CD4-positive, alpha-beta T cell (primary cell): ENCODE measurements at regions not wholly inside any gene's neighbourhood (a gene's known extent, or its start where the extent isn't known, plus 50 kb on each side); places are given as distances from the start of the nearest gene placed in this dataset.

Experiments used
- ATAC-seq: fragments of 200-7000 bp; cut with Tn5 transposase; one replicate; pipeline ENCODE4 v1.10.0; 2022; ENCODE audit warnings: mild to moderate bottlenecking; ENCODE audit not compliant: poor library complexity
- CTCF ChIA-PET: fragments of 350-600 bp; sonication (Branson Sonifier 250); formaldehyde crosslinking; loops from one replicate; lab custom pipeline; 2021; ENCODE audit warnings: antibody characterized with exemption, inconsistent platforms; lab: Charles Lee
- POLR2A ChIA-PET: fragments of 350-600 bp; sonication (Branson Sonifier 250); formaldehyde crosslinking; loops from one replicate; lab custom pipeline; 2021; ENCODE audit warnings: antibody characterized with exemption, inconsistent platforms; lab: Charles Lee
- DNase-seq, 14 experiments: peaks; one replicate each; pipeline ENCODE4 v3.0.0-alpha.2; 2013 to 2020; ENCODE audit warnings: mixed read lengths in 2 of 14
- H3K27ac ChIP-seq, 2 donors: one replicate each; pipeline versions ENCODE4 v1.5.1 to v1.7.0; 2013; ENCODE audit warnings: low read length in 2 of 2, low read depth in 1 of 2, mild to moderate bottlenecking in 1 of 2
- H3K27me3 ChIP-seq, 2 experiments: 1 replicate in 1 of 2; 2 replicates in 1 of 2; pipeline versions ENCODE4 v1.6.1 to v1.7.0; 2013; ENCODE audit warnings: low read length in 2 of 2, control low read depth in 1 of 2, mild to moderate bottlenecking in 1 of 2, moderate library complexity in 1 of 2; ENCODE audit not compliant: insufficient read depth in 2 of 2, control insufficient read depth in 1 of 2
- H3K36me3 ChIP-seq: one replicate; pipeline ENCODE4 v1.6.1; 2013; ENCODE audit warnings: low read length, control low read depth; ENCODE audit not compliant: insufficient read depth
- H3K4me1 ChIP-seq: one replicate; pipeline ENCODE4 v1.6.1; 2013; ENCODE audit warnings: low read length, control low read depth; ENCODE audit not compliant: insufficient read depth
- H3K4me3 ChIP-seq: one replicate; pipeline ENCODE4 v1.5.1; 2013; ENCODE audit warnings: mild to moderate bottlenecking, low read length, moderate library complexity
- H3K9me3 ChIP-seq, 2 experiments: 1 replicate in 1 of 2; 2 replicates in 1 of 2; pipeline versions ENCODE4 v1.6.1 to v1.7.0; 2013; ENCODE audit warnings: low read length in 2 of 2, mild to moderate bottlenecking in 2 of 2, control low read depth in 1 of 2, moderate library complexity in 1 of 2; ENCODE audit not compliant: control insufficient read depth in 1 of 2, insufficient read depth in 1 of 2
- H3K27ac Mint-ChIP-seq: one replicate; pipeline ENCODE4 v1.8.0; 2020; ENCODE audit warnings: mixed read lengths
- H3K27me3 Mint-ChIP-seq: one replicate; pipeline ENCODE4 v1.8.0; 2021; ENCODE audit warnings: mixed read lengths
- H3K36me3 Mint-ChIP-seq: one replicate; pipeline ENCODE4 v1.8.0; 2021; ENCODE audit warnings: low read depth, mixed read lengths
- H3K4me1 Mint-ChIP-seq: one replicate; pipeline ENCODE4 v1.8.0; 2021; ENCODE audit warnings: low read depth, mixed read lengths
- H3K4me3 Mint-ChIP-seq: one replicate; pipeline ENCODE4 v1.8.0; 2020; ENCODE audit warnings: mild to moderate bottlenecking, mixed read lengths
- H3K9me3 Mint-ChIP-seq: one replicate; pipeline ENCODE4 v1.8.0; 2020; ENCODE audit warnings: mixed read lengths
- CTCF ChIP-seq: fragments of 200-600 bp; IDR thresholded peaks from one replicate; pipeline ENCODE4 v1.8.0; 2022; ENCODE audit warnings: antibody characterized with exemption, mild to moderate bottlenecking
- intact Hi-C, 2 experiments: fragments of 100-400 bp; cut with DNase I in 1 of 2; cut with micrococcal nuclease in 1 of 2; formaldehyde crosslinking; loops; one replicate each; pipeline versions ENCODE4 v1.15.1 to v1.9.0; 2023 to 2025; cut with DNase I, micrococcal nuclease

GRCh38 chr3:88936831-88937230 is 170.6 kb upstream of the EPHA3 start:
- no peak for DNase-seq
- Histone ChIP-seq H3K9me3 (peaks cover 0 to 5% of the 10 kb centered on the region in 2 experiments), H3K27ac (no peak overlapping the region), H3K36me3 (no peaks in the 10 kb centered on the region), H3K4me3 (no peak overlapping the region), H3K4me1 (no peaks in the 10 kb centered on the region), H3K27me3 (no peaks in the 10 kb centered on the region)
- Mint-ChIP-seq H3K4me1 (no peaks in the 10 kb centered on the region), H3K36me3 (no peaks in the 10 kb centered on the region), H3K27me3 (no peaks in the 10 kb centered on the region), H3K9me3 (peaks cover 9% of the 10 kb centered on the region), H3K4me3 (no peak overlapping the region), H3K27ac (no peak overlapping the region)
- POLR2A ChIA-PET: no interaction called here
- CTCF ChIA-PET: no interaction called here
- no peak for TF ChIP-seq CTCF
- intact Hi-C loops: no loop called here
- no peak for ATAC-seq

GRCh38 chr3:88940296-88940695 is 167.1 kb upstream of the EPHA3 start:
- DNase-seq (no peak), ATAC-seq (no peak)
- Mint-ChIP-seq H3K9me3 (peaks cover 9% of the 10 kb centered on the region), H3K4me3 (no peak overlapping the region), H3K4me1 (no peaks in the 10 kb centered on the region), H3K27me3 (no peaks in the 10 kb centered on the region), H3K36me3 (no peaks in the 10 kb centered on the region), H3K27ac (no peak overlapping the region)
- intact Hi-C loops: no loop called here
- no peak overlapping the region for H3K4me3 ChIP-seq
- H3K36me3 ChIP-seq: no peaks in the 10 kb centered on the region
- no peaks in the 10 kb centered on the region for H3K27me3 ChIP-seq
- H3K27ac ChIP-seq: no peak overlapping the region
- POLR2A ChIA-PET: no interaction called here
- TF ChIP-seq CTCF: no peak
- H3K9me3 ChIP-seq: no peaks in the 10 kb centered on the region
- CTCF ChIA-PET: no interaction called here
- H3K4me1 ChIP-seq: no peaks in the 10 kb centered on the region

GRCh38 chr3:88947013-88947412 is 160.4 kb upstream of the EPHA3 start:
- no peak overlapping the region for H3K4me3 Mint-ChIP-seq

More at GRCh38 chr3:88947013-88947412, 160.4 kb upstream of the EPHA3 start:
- POLR2A ChIA-PET: no interaction called here
- Mint-ChIP-seq H3K27ac (no peak overlapping the region), H3K4me1 (no peaks in the 10 kb centered on the region), H3K27me3 (no peaks in the 10 kb centered on the region), H3K9me3 (peaks cover 3% of the 10 kb centered on the region), H3K36me3 (no peaks in the 10 kb centered on the region)
- no peaks in the 10 kb centered on the region for H3K4me1 ChIP-seq
- intact Hi-C loops: no loop called here
- no peak overlapping the region for H3K4me3 ChIP-seq
- CTCF ChIA-PET: no interaction called here
- ATAC-seq (no peak), DNase-seq (no peak)
- no peaks in the 10 kb centered on the region for H3K9me3 ChIP-seq
- no peak for TF ChIP-seq CTCF
- no peak overlapping the region for H3K27ac ChIP-seq
- H3K36me3 ChIP-seq: no peaks in the 10 kb centered on the region
- no peaks in the 10 kb centered on the region for H3K27me3 ChIP-seq
